ENCODE measurements at regions not wholly inside any gene's neighbourhood (a gene's known extent, or its start where the extent isn't known, plus 50 kb on each side); places are given as distances from the start of the nearest gene placed in this dataset.

DNA sequence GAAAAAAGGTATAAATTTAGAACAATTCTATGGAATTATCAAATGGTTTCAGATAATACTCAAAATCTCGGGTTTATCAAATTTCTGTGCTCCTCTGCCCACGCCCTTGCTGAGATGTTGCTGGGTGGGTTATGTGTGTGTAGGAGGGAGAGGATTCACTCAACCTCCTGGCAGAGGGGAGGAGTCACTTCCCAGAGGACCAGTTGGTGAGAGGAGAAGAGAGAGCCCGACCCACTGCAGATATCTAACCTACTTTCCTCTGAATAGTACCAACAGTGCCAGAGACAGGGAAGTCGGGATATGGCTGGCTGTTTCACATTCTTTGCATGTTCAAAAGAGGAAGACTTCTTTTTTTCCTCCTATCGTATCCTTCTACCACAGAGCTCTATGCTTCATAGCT is 187.1 kb upstream of the MAN1A1 start:
- TF ChIP-seq, protein P1, sequence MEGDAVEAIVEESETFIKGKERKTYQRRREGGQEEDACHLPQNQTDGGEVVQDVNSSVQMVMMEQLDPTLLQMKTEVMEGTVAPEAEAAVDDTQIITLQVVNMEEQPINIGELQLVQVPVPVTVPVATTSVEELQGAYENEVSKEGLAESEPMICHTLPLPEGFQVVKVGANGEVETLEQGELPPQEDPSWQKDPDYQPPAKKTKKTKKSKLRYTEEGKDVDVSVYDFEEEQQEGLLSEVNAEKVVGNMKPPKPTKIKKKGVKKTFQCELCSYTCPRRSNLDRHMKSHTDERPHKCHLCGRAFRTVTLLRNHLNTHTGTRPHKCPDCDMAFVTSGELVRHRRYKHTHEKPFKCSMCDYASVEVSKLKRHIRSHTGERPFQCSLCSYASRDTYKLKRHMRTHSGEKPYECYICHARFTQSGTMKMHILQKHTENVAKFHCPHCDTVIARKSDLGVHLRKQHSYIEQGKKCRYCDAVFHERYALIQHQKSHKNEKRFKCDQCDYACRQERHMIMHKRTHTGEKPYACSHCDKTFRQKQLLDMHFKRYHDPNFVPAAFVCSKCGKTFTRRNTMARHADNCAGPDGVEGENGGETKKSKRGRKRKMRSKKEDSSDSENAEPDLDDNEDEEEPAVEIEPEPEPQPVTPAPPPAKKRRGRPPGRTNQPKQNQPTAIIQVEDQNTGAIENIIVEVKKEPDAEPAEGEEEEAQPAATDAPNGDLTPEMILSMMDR (conservative IDR thresholded peaks at IDR 0.05 in 1 of 2, IDR thresholded peaks at IDR 0.05 in 1 of 2; ENCODE audit: low read depth in 1 of 2, low read length in 2 of 2): no peak
- no peak for TF ChIP-seq EZH2 (IDR thresholded peaks at IDR 0.05; ENCODE audit: low read length, missing control alignments)
